ENCODE measurements at regions not wholly inside any gene's neighbourhood (a gene's known extent, or its start where the extent isn't known, plus 50 kb on each side); places are given as distances from the start of the nearest gene placed in this dataset.

GRCh38 chr2:220744861-220745260 lies 827.2 kb downstream of the EPHA4 start:
- Histone ChIP-seq H3K79me2 (ENCODE audit: control insufficient read depth, low read length) (no peaks in the 10 kb centered on the region), H3K36me3 (ENCODE audit: control insufficient read depth, low read length) (no peaks in the 10 kb centered on the region), H3K4me3 (ENCODE audit: low read length) (no peak overlapping the region), H3K9me2 (replicated peaks; ENCODE audit: control insufficient read depth, low read length) (no peaks in the 10 kb centered on the region), H4K20me1 (ENCODE audit: control insufficient read depth, insufficient read depth, low read depth, low read length) (no peaks in the 10 kb centered on the region), H3K27ac (ENCODE audit: low read depth, low read length) (no peak overlapping the region), H3F3A (ENCODE audit: control insufficient read depth, insufficient read depth) (no peaks in the 10 kb centered on the region), H3K27me3 (ENCODE audit: control insufficient read depth, low read length) (no peaks in the 10 kb centered on the region), H3K4me2 (ENCODE audit: low read length) (no peak overlapping the region), H3K9me3 (ENCODE audit: control insufficient read depth, insufficient read depth, low read length) (no peaks in the 10 kb centered on the region), H3K4me1 (ENCODE audit: control insufficient read depth, low read length) (no peaks in the 10 kb centered on the region)
- TF ChIP-seq CTCF (IDR thresholded peaks at IDR 0.05; ENCODE audit: low read depth, low read length, poor library complexity, severe bottlenecking) = no peak
- no peak for TF ChIP-seq EZH2phosphoT487 (IDR thresholded peaks at IDR 0.05; ENCODE audit: borderline replicate concordance, low read length)

DNA sequence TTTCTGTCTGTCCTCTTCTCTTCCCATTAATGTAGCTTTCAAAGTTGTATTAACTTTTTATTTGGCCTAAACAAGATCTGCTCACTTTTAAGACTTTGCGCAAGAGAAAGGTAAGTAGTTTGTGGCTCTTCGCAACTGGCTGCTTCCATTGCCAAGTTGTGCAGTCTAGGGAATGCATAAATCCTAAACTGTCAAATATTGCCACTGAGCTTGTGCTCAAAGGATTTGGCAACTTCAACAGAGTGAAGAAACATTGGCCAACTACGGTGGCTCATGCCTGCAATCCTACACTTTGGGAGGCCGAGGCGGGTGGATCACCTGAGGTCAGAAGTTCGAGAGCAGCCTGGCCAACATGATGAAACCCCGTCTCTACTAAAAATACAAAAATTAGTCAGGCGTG lies 826.4 kb downstream of the EPHA4 start:
- no peak overlapping the region for H3K4me2 ChIP-seq (ENCODE audit: low read length)
- H4K20me1 ChIP-seq (ENCODE audit: control insufficient read depth, insufficient read depth, low read depth, low read length) = no peaks in the 10 kb centered on the region
- no peak for TF ChIP-seq EZH2phosphoT487 (IDR thresholded peaks at IDR 0.05; ENCODE audit: borderline replicate concordance, low read length)
- TF ChIP-seq CTCF (IDR thresholded peaks at IDR 0.05; ENCODE audit: low read depth, low read length, poor library complexity, severe bottlenecking) = no peak
- no peak overlapping the region for H3K27ac ChIP-seq (ENCODE audit: low read depth, low read length)
- H3K36me3 ChIP-seq (ENCODE audit: control insufficient read depth, low read length) = no peaks in the 10 kb centered on the region
- H3K9me2 ChIP-seq (replicated peaks; ENCODE audit: control insufficient read depth, low read length) = no peaks in the 10 kb centered on the region
- no peaks in the 10 kb centered on the region for H3K79me2 ChIP-seq (ENCODE audit: control insufficient read depth, low read length)
- H3F3A ChIP-seq (ENCODE audit: control insufficient read depth, insufficient read depth) = no peaks in the 10 kb centered on the region
- H3K4me3 ChIP-seq (ENCODE audit: low read length) = no peak overlapping the region
- H3K9me3 ChIP-seq (ENCODE audit: control insufficient read depth, insufficient read depth, low read length) = no peaks in the 10 kb centered on the region
- no peaks in the 10 kb centered on the region for H3K4me1 ChIP-seq (ENCODE audit: control insufficient read depth, low read length)
- no peaks in the 10 kb centered on the region for H3K27me3 ChIP-seq (ENCODE audit: control insufficient read depth, low read length)

DNA sequence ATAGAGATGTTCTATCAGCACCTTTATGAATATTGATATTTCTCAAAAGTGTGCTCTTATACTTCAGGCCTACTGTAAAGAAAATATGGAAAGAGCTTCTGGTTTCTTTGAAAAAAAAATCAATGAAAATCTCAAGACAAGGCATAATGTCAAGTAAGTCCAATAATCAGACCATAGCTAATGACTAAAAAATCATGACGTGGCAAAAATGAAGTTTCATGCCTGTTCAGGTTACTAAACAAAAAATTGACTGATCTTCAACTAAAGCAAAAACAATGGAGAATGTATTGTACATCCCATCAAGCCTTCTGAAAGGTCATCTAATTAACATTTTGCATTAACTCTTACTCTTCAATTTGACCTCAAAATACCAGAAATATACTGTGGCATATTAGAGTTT lies 824.4 kb downstream of the EPHA4 start:
- H4K20me1 ChIP-seq (ENCODE audit: control insufficient read depth, insufficient read depth, low read depth, low read length) = no peaks in the 10 kb centered on the region
- H3K36me3 ChIP-seq (ENCODE audit: control insufficient read depth, low read length) = no peaks in the 10 kb centered on the region
- TF ChIP-seq CTCF (IDR thresholded peaks at IDR 0.05; ENCODE audit: low read depth, low read length, poor library complexity, severe bottlenecking) (no peak), EZH2phosphoT487 (IDR thresholded peaks at IDR 0.05; ENCODE audit: borderline replicate concordance, low read length) (no peak)
- no peaks in the 10 kb centered on the region for H3F3A ChIP-seq (ENCODE audit: control insufficient read depth, insufficient read depth)
- H3K4me2 ChIP-seq (ENCODE audit: low read length) = no peak overlapping the region
- H3K27me3 ChIP-seq (ENCODE audit: control insufficient read depth, low read length) = no peaks in the 10 kb centered on the region
- no peaks in the 10 kb centered on the region for H3K4me1 ChIP-seq (ENCODE audit: control insufficient read depth, low read length)
- H3K9me3 ChIP-seq (ENCODE audit: control insufficient read depth, insufficient read depth, low read length) = no peaks in the 10 kb centered on the region
- H3K27ac ChIP-seq (ENCODE audit: low read depth, low read length) = no peak overlapping the region
- no peaks in the 10 kb centered on the region for H3K79me2 ChIP-seq (ENCODE audit: control insufficient read depth, low read length)
- H3K9me2 ChIP-seq (replicated peaks; ENCODE audit: control insufficient read depth, low read length) = no peaks in the 10 kb centered on the region
- H3K4me3 ChIP-seq (ENCODE audit: low read length) = no peak overlapping the region
